GM12878 (cell line): ENCODE measurements at regions not wholly inside any gene's neighbourhood (a gene's known extent, or its start where the extent isn't known, plus 50 kb on each side); places are given as distances from the start of the nearest gene placed in this dataset.

Experiments used
- BCL3 ChIP-seq: IDR thresholded peaks from 2 replicates; pipeline ENCODE4 v1.6.1; 2011; ENCODE audit warnings: borderline replicate concordance, low read depth, mild to moderate bottlenecking, moderate library complexity, low read length; ENCODE audit not compliant: insufficient read depth, poor library complexity, severe bottlenecking
- EP300 ChIP-seq, 2 experiments: fragments of 150-350 bp in 1 of 2; IDR thresholded peaks; 2 replicates each; pipeline ENCODE4 v1.6.1; 2011 to 2012; ENCODE audit warnings: low read depth in 2 of 2, low read length in 2 of 2, borderline replicate concordance in 1 of 2, improper control_type of control experiment in 1 of 2, inconsistent platforms in 1 of 2; ENCODE audit not compliant: control insufficient read depth in 1 of 2
- IRF4 ChIP-seq: IDR thresholded peaks from 2 replicates; pipeline ENCODE4 v1.6.1; 2011; ENCODE audit warnings: low read depth, low read length
- MXI1 ChIP-seq: fragments of 150-350 bp; IDR thresholded peaks from 2 replicates; pipeline ENCODE4 v1.6.1; 2011; ENCODE audit warnings: low read depth, mild to moderate bottlenecking, inconsistent platforms, low read length, improper control_type of control experiment
- YY1 ChIP-seq: IDR thresholded peaks from 2 replicates; pipeline ENCODE4 v1.6.1; 2011; ENCODE audit warnings: low read depth, mild to moderate bottlenecking, low read length
- TF ChIP-seq, protein P1 (sequence below), 3 experiments: IDR thresholded peaks in 2 of 3; conservative IDR thresholded peaks in 1 of 3; 2 replicates each; pipeline ENCODE4 v1.5.1; 2011; ENCODE audit warnings: low read depth in 3 of 3, low read length in 3 of 3, mild to moderate bottlenecking in 3 of 3, control low read depth in 2 of 3, moderate library complexity in 2 of 3, inconsistent platforms in 1 of 3, mixed read lengths in 1 of 3; ENCODE audit not compliant: control insufficient read depth in 2 of 3, insufficient read depth in 1 of 3; ENCODE audit errors: extremely low read depth in 1 of 3

- no peak for TF ChIP-seq MXI1
- TF ChIP-seq IRF4 = no peak
- no peak for TF ChIP-seq YY1
- TF ChIP-seq EP300 (IDR thresholded peaks at IDR 0.05; ENCODE audit: borderline replicate concordance in 1 of 2, control insufficient read depth in 1 of 2, low read depth in 2 of 2, low read length in 2 of 2) = no peak
- TF ChIP-seq BCL3 = no peak
- TF ChIP-seq, protein P1, sequence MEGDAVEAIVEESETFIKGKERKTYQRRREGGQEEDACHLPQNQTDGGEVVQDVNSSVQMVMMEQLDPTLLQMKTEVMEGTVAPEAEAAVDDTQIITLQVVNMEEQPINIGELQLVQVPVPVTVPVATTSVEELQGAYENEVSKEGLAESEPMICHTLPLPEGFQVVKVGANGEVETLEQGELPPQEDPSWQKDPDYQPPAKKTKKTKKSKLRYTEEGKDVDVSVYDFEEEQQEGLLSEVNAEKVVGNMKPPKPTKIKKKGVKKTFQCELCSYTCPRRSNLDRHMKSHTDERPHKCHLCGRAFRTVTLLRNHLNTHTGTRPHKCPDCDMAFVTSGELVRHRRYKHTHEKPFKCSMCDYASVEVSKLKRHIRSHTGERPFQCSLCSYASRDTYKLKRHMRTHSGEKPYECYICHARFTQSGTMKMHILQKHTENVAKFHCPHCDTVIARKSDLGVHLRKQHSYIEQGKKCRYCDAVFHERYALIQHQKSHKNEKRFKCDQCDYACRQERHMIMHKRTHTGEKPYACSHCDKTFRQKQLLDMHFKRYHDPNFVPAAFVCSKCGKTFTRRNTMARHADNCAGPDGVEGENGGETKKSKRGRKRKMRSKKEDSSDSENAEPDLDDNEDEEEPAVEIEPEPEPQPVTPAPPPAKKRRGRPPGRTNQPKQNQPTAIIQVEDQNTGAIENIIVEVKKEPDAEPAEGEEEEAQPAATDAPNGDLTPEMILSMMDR (IDR thresholded peaks at IDR 0.05 in 2 of 3, conservative IDR thresholded peaks at IDR 0.05 in 1 of 3; ENCODE audit: control insufficient read depth in 2 of 3, extremely low read depth in 1 of 3, insufficient read depth in 1 of 3, low read depth in 3 of 3, low read length in 3 of 3) = no peak
Measured at GRCh38 chrX:52437212-52437611, 58.4 kb upstream of the XAGE1A start.
